Chondrocyte (in vitro differentiated cells): ENCODE measurements at regions not wholly inside any gene's neighbourhood (a gene's known extent, or its start where the extent isn't known, plus 50 kb on each side); places are given as distances from the start of the nearest gene placed in this dataset.
A peak's percentile ranks its signal among the peaks of the same experiment; 100 is the strongest.

Experiments used
- DNase-seq: peaks from one replicate; pipeline ENCODE4 v3.0.0; 2021; ENCODE audit warnings: mixed read lengths, low spot score
- H3K27ac Mint-ChIP-seq: one replicate; pipeline ENCODE4 v1.8.0; 2021; ENCODE audit warnings: mild to moderate bottlenecking, moderate library complexity, mixed read lengths; ENCODE audit not compliant: unreplicated experiment
- H3K27me3 Mint-ChIP-seq: 2 replicates; pipeline ENCODE4 v1.8.0; 2021; ENCODE audit warnings: low read depth, mixed read lengths
- H3K36me3 Mint-ChIP-seq: 2 replicates; pipeline ENCODE4 v1.8.0; 2021; ENCODE audit warnings: low read depth, mixed read lengths
- H3K4me1 Mint-ChIP-seq: 2 replicates; pipeline ENCODE4 v1.8.0; 2021; ENCODE audit warnings: low read depth, mild to moderate bottlenecking, mixed read lengths
- H3K4me3 Mint-ChIP-seq: one replicate; pipeline ENCODE4 v1.8.0; 2021; ENCODE audit warnings: mild to moderate bottlenecking, moderate library complexity, mixed read lengths; ENCODE audit not compliant: unreplicated experiment
- H3K9me3 Mint-ChIP-seq: 2 replicates; pipeline ENCODE4 v1.8.0; 2021; ENCODE audit warnings: low read depth, mixed read lengths
- CTCF ChIP-seq: fragments of 200-600 bp; sonication (generic); IDR thresholded peaks from 2 replicates; pipeline ENCODE4 v1.5.0; 2021; ENCODE audit warnings: antibody characterized with exemption, mild to moderate bottlenecking, moderate library complexity

- H3K4me3 Mint-ChIP-seq, result no peak overlapping the region
- no peak for DNase-seq
- peaks cover 14% of the 10 kb centered on the region for H3K4me1 Mint-ChIP-seq
- peaks cover 4% of the 10 kb centered on the region for H3K36me3 Mint-ChIP-seq
- peaks cover 18% of the 10 kb centered on the region for H3K9me3 Mint-ChIP-seq
- H3K27me3 Mint-ChIP-seq, result no peaks in the 10 kb centered on the region
- H3K27ac Mint-ChIP-seq, result peak overlapping the region; percentile 20
- no peak for TF ChIP-seq CTCF
These were observed 151.5 kb upstream of the CENPW start for GRCh38 chr6:126188279-126188909.

DNA sequence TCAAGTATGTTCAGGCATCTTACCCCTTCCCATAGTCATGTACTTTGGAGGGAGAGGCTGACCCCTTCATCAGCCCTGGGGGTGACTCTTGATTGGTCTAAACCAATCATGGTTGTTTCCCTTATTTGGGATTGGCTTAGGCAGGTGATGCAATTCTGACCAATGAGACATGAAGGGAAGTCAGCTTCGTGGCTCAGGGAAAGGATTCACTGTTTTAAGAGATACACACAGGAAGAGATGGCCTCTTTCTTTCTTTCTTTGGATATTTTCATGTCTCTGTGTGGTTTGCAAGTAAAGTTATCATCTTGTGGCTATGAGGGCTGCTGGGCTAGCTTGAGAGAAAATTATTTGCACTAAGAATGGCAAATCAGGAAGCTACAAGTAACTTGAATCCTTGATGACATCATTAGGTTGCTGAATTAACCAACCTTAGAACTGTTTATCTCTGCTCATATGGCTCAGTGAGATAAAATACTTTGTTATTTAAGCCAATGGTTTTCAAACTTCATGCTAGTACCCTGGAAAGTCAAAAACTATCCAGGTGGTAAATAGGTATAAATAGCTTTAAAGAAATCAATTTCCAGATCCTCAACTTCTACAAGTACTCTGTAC lies 144.2 kb upstream of the CENPW start:
- Mint-ChIP-seq H3K27ac (no peak overlapping the region), H3K9me3 (peaks cover 9% of the 10 kb centered on the region), H3K27me3 (no peaks in the 10 kb centered on the region), H3K4me1 (no peaks in the 10 kb centered on the region), H3K4me3 (no peak overlapping the region), H3K36me3 (peaks cover 2% of the 10 kb centered on the region)
- TF ChIP-seq CTCF, result no peak
- DNase-seq, result no peak

GRCh38 chr6:126198631-126199030 lies 141.3 kb upstream of the CENPW start:
- Mint-ChIP-seq H3K27ac (no peak overlapping the region), H3K4me1 (no peaks in the 10 kb centered on the region), H3K36me3 (no peaks in the 10 kb centered on the region), H3K27me3 (no peaks in the 10 kb centered on the region), H3K4me3 (no peak overlapping the region), H3K9me3 (no peaks in the 10 kb centered on the region)
- no peak for TF ChIP-seq CTCF
- no peak for DNase-seq

GRCh38 chr6:126199466-126199865 lies 140.4 kb upstream of the CENPW start:
- TF ChIP-seq CTCF, result no peak
- H3K4me3 Mint-ChIP-seq, result no peak overlapping the region
- DNase-seq, result no peak
- no peak overlapping the region for H3K27ac Mint-ChIP-seq
- H3K27me3 Mint-ChIP-seq, result no peaks in the 10 kb centered on the region
- H3K4me1 Mint-ChIP-seq, result no peaks in the 10 kb centered on the region
- no peaks in the 10 kb centered on the region for H3K9me3 Mint-ChIP-seq
- no peaks in the 10 kb centered on the region for H3K36me3 Mint-ChIP-seq

GRCh38 chr6:126202707-126203106 lies 137.2 kb upstream of the CENPW start:
- Mint-ChIP-seq H3K36me3 (no peaks in the 10 kb centered on the region), H3K27me3 (no peaks in the 10 kb centered on the region), H3K4me3 (no peak overlapping the region), H3K4me1 (no peaks in the 10 kb centered on the region), H3K27ac (no peak overlapping the region), H3K9me3 (no peaks in the 10 kb centered on the region)
- no peak for TF ChIP-seq CTCF
- no peak for DNase-seq
